GM12878 (cell line): ENCODE measurements at regions not wholly inside any gene's neighbourhood (a gene's known extent, or its start where the extent isn't known, plus 50 kb on each side); places are given as distances from the start of the nearest gene placed in this dataset.

ENCODE experiments used
- ATAC-seq: fragments of 200-7000 bp; cut with Tn5 transposase; 3 replicates; pipeline ENCODE4 v1.9.1; 2020; ENCODE audit warnings: mild to moderate bottlenecking, moderate library complexity
- BruUV-seq: library from RNA; stranded (reverse); fragments of 400-500 nt; replicated peaks from 2 replicates; lab custom pipeline; 2021; lab: Mats Ljungman, UMichigan
- CTCF ChIA-PET: fragments of 300-600 bp; sonication (Branson Sonifier 250); formaldehyde crosslinking; extraction: SDS; loops from one replicate; lab custom pipeline; 2021; ENCODE audit warnings: inconsistent platforms; lab: Yijun Ruan, JAX
- POLR2A ChIA-PET: fragments of 350-600 bp; formaldehyde crosslinking; extraction: SDS; loops from one replicate; lab custom pipeline; 2021; ENCODE audit warnings: inconsistent platforms; lab: Charles Lee
- RAD21 ChIA-PET: fragments of 300-600 bp; sonication (Branson Sonifier 250); formaldehyde crosslinking; loops from one replicate; lab custom pipeline; 2023; ENCODE audit warnings: antibody characterized with exemption; ENCODE audit not compliant: unreplicated experiment; lab: Charles Lee
- SMC1A ChIA-PET: fragments of 300-600 bp; sonication (Branson Sonifier 250); formaldehyde crosslinking; loops from one replicate; lab custom pipeline; 2023; ENCODE audit not compliant: unreplicated experiment, uncharacterized antibody; lab: Charles Lee
- DNase-seq: peaks from one replicate; pipeline ENCODE4 v3.0.0-alpha.2; 2011; ENCODE audit warnings: low read depth, low spot score
- FAIRE-seq: peaks from 3 replicates; lab custom pipeline; 2011; peaks lifted over from hg19 to GRCh38; lab: Jason Lieb, UNC
- H2AFZ ChIP-seq: 2 replicates; pipeline ENCODE4 v1.6.0; 2011; ENCODE audit warnings: low read depth, low read length, control low read depth; ENCODE audit not compliant: control insufficient read depth
- H3K27ac ChIP-seq: 2 replicates; pipeline ENCODE4 v1.5.1; 2011; ENCODE audit warnings: control low read depth; ENCODE audit not compliant: control insufficient read depth, insufficient read depth
- H3K27me3 ChIP-seq, 2 experiments: replicated peaks in 1 of 2; 2 replicates each; pipeline versions ENCODE4 v1.6.0 to v1.6.1; 2011; ENCODE audit warnings: low read length in 1 of 2; ENCODE audit not compliant: control insufficient read depth in 2 of 2, insufficient read depth in 2 of 2
- H3K36me3 ChIP-seq, 2 experiments: 2 replicates each; pipeline ENCODE4 v1.5.1; 2011; ENCODE audit warnings: low read length in 1 of 2; ENCODE audit not compliant: control insufficient read depth in 2 of 2, insufficient read depth in 2 of 2
- H3K4me1 ChIP-seq: 2 replicates; pipeline ENCODE4 v1.6.1; 2011; ENCODE audit warnings: mild to moderate bottlenecking, low read length, moderate library complexity, mixed read lengths; ENCODE audit not compliant: control insufficient read depth, insufficient read depth
- H3K4me2 ChIP-seq: 2 replicates; pipeline ENCODE4 v1.6.0; 2011; ENCODE audit warnings: control low read depth; ENCODE audit not compliant: control insufficient read depth, insufficient read depth
- H3K4me3 ChIP-seq: fragments of 200-600 bp; sonication (generic); 2 replicates; pipeline ENCODE4 v1.5.1; 2016
- H3K79me2 ChIP-seq: 2 replicates; pipeline ENCODE4 v1.6.0; 2011; ENCODE audit warnings: low read length; ENCODE audit not compliant: control insufficient read depth, insufficient read depth
- H3K9ac ChIP-seq: 2 replicates; pipeline ENCODE4 v1.8.0; 2011; ENCODE audit warnings: low read length, control low read depth, mixed read lengths; ENCODE audit not compliant: control insufficient read depth, insufficient read depth
- H3K9me3 ChIP-seq: replicated peaks from 3 replicates; pipeline ENCODE4 v1.5.1; 2011; ENCODE audit warnings: mild to moderate bottlenecking, low read length; ENCODE audit not compliant: control insufficient read depth, insufficient read depth
- H4K20me1 ChIP-seq: 2 replicates; pipeline ENCODE4 v1.6.0; 2011; ENCODE audit not compliant: control insufficient read depth, insufficient read depth
- BMI1 ChIP-seq: fragments of 450-650 bp; IDR thresholded peaks from 2 replicates; pipeline ENCODE4 v1.6.1; 2016; ENCODE audit warnings: mild to moderate bottlenecking, moderate library complexity, borderline replicate concordance
- BRCA1 ChIP-seq: IDR thresholded peaks from 2 replicates; pipeline ENCODE4 v1.6.1; 2011; ENCODE audit warnings: low read depth, low read length, improper control_type of control experiment
- CHD4 ChIP-seq: fragments of 200-600 bp; sonication (generic); IDR thresholded peaks from 2 replicates; pipeline ENCODE4 v1.6.1; 2016; ENCODE audit warnings: mild to moderate bottlenecking
- DPF2 ChIP-seq: fragments of 450-650 bp; IDR thresholded peaks from 2 replicates; pipeline ENCODE4 v1.6.1; 2017; ENCODE audit warnings: mild to moderate bottlenecking
- ESRRA ChIP-seq: IDR thresholded peaks from 2 replicates; pipeline ENCODE4 v1.6.1; 2012; ENCODE audit warnings: mild to moderate bottlenecking, low read length, improper control_type of control experiment
- FOXK2 ChIP-seq: fragments of 450-650 bp; IDR thresholded peaks from 2 replicates; pipeline ENCODE4 v1.6.1; 2017; ENCODE audit warnings: mild to moderate bottlenecking, moderate library complexity
- HDAC2 ChIP-seq: fragments of 200-600 bp; sonication (generic); IDR thresholded peaks from 2 replicates; pipeline ENCODE4 v1.6.1; 2017
- HDAC6 ChIP-seq: fragments of 200-600 bp; sonication (generic); IDR thresholded peaks from one replicate; pipeline ENCODE4 v1.8.0; 2017; ENCODE audit warnings: antibody characterized with exemption; ENCODE audit not compliant: unreplicated experiment
- IKZF2 ChIP-seq, 2 experiments: fragments of 450-650 bp; IDR thresholded peaks; 2 replicates each; pipeline ENCODE4 v1.6.1; 2017; ENCODE audit warnings: mild to moderate bottlenecking in 2 of 2, moderate library complexity in 2 of 2
- NBN ChIP-seq: fragments of 450-650 bp; IDR thresholded peaks from 2 replicates; pipeline ENCODE4 v1.6.1; 2016
- NR2C1 ChIP-seq: fragments of 450-650 bp; IDR thresholded peaks from 2 replicates; pipeline ENCODE4 v1.6.1; 2017; ENCODE audit warnings: antibody characterized with exemption, mild to moderate bottlenecking, moderate library complexity
- RAD51 ChIP-seq: fragments of 450-650 bp; IDR thresholded peaks from 2 replicates; pipeline ENCODE4 v1.6.1; 2016; ENCODE audit warnings: moderate library complexity, mild to moderate bottlenecking, inconsistent platforms
- SMARCA5 ChIP-seq: fragments of 450-650 bp; IDR thresholded peaks from 2 replicates; pipeline ENCODE4 v1.6.1; 2017; ENCODE audit warnings: mild to moderate bottlenecking
- SMC3 ChIP-seq: IDR thresholded peaks from 2 replicates; pipeline ENCODE4 v1.6.1; 2011; ENCODE audit warnings: low read length, improper control_type of control experiment, borderline replicate concordance
- SREBF2 ChIP-seq: IDR thresholded peaks from 2 replicates; pipeline ENCODE4 v1.6.1; 2012; ENCODE audit warnings: mild to moderate bottlenecking, low read length
- TARDBP ChIP-seq: IDR thresholded peaks from 2 replicates; pipeline ENCODE4 v1.6.1; 2016; ENCODE audit warnings: borderline replicate concordance
- TCF12 ChIP-seq: IDR thresholded peaks from 2 replicates; pipeline ENCODE4 v1.6.1; 2011; ENCODE audit warnings: low read depth, mild to moderate bottlenecking, low read length
- TCF7 ChIP-seq: IDR thresholded peaks from 2 replicates; pipeline ENCODE4 v1.6.1; 2014; ENCODE audit warnings: antibody characterized with exemption, borderline replicate concordance
- WRNIP1 ChIP-seq: IDR thresholded peaks from 2 replicates; pipeline ENCODE4 v1.6.1; 2011; ENCODE audit warnings: low read depth, low read length, improper control_type of control experiment, borderline replicate concordance
- YBX1 ChIP-seq: fragments of 450-650 bp; IDR thresholded peaks from 2 replicates; pipeline ENCODE4 v1.6.1; 2016; ENCODE audit warnings: antibody characterized with exemption
- ZBED1 ChIP-seq: IDR thresholded peaks from 2 replicates; pipeline ENCODE4 v1.6.1; 2016; ENCODE audit warnings: borderline replicate concordance
- ZZZ3 ChIP-seq: IDR thresholded peaks from 2 replicates; pipeline ENCODE4 v1.6.1; 2011; ENCODE audit warnings: low read depth; ENCODE audit not compliant: control insufficient read depth, insufficient read length
- WGBS: methylation state at CpG from one replicate; pipeline ENCODE4 v1.1.6; 2016; ENCODE audit warnings: low lambda C conversion rate; ENCODE audit not compliant: insufficient replicate concordance, insufficient coverage; ENCODE audit errors: missing lambda C conversion rate; 5-methylcytosine and 5-hydroxymethylcytosine counted together
- in situ Hi-C: fragments of 300-500 bp; cut with MboI; formaldehyde crosslinking; loops from 9 replicates; pipeline ENCODE4 v1.14.3; 2018; ENCODE audit warnings: mixed read lengths
- intact Hi-C: fragments of 100-400 bp; cut with micrococcal nuclease; formaldehyde crosslinking; loops from one replicate; pipeline ENCODE4 v1.14.2; 2022; ENCODE audit not compliant: unreplicated experiment
- TF ChIP-seq, protein P1 (sequence below): IDR thresholded peaks from 2 replicates; pipeline ENCODE4 v1.6.1; 2012; ENCODE audit warnings: low read length, inconsistent platforms
- TF ChIP-seq, protein P2 (sequence below): IDR thresholded peaks from 2 replicates; pipeline ENCODE4 v1.6.1; 2011; ENCODE audit warnings: borderline replicate concordance, low read depth, mild to moderate bottlenecking, moderate library complexity, mixed read lengths, low read length; ENCODE audit not compliant: insufficient read depth; ENCODE audit errors: extremely low read length
- TF ChIP-seq, protein P3 (sequence below): IDR thresholded peaks from 2 replicates; pipeline ENCODE4 v1.6.1; 2011; ENCODE audit warnings: borderline replicate concordance, low read depth, mild to moderate bottlenecking, moderate library complexity, low read length; ENCODE audit not compliant: insufficient read depth, poor library complexity, severe bottlenecking

DNA sequence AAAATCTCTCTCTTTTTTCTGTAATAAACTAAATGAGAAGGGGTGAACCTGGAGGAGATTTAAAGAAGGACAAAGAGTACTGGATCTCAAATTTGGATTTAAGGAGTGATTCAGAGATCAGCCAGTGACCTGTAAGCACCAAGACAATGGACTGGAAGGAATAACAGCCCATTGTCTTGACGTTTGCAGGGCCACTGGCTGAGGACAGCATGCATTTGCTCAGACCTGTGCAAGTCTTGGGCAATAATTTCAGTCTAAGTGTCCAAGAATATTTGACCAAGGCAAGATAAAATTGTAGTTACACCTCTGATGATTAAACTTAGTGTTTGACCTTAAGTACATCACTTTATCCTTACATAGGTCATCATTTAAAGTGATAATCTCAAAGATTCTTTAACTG is 55.8 kb upstream of the OSTN start (continued):
- TF ChIP-seq TCF7, result no peak
- TF ChIP-seq ESRRA, result no peak
- no peak for TF ChIP-seq BMI1
- TF ChIP-seq HDAC2, result no peak
- TF ChIP-seq BRCA1, result no peak
- TF ChIP-seq DPF2, result no peak
- no peak for TF ChIP-seq NBN
- no peak for TF ChIP-seq IKZF2 (IDR thresholded peaks at IDR 0.05)
- no peak for TF ChIP-seq NR2C1

DNA sequence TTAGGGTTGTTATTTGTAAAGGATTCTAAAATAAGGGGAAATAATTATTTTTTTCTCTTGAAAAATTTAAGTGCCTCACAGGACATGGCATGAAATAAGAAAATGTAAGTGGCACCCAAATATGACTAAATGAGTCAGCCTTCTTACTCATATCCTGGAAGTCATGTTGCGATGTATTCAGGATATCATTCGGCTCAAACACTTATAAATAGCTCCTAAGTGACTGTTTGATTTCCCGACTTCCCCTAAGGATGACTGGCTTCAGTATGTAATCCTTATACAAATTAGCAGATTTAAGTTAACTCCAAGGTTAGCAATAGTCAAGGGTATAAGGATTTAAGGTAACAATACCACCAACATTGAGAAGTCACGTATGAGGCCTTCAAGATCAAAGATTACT is 57.3 kb upstream of the OSTN start:
- no peaks in the 10 kb centered on the region for H4K20me1 ChIP-seq
- H3K4me2 ChIP-seq, result no peak overlapping the region
- intact Hi-C loops, result no loop called here
- no peak overlapping the region for H3K4me3 ChIP-seq
- H3K27me3 ChIP-seq, result no peaks in the 10 kb centered on the region; a peak in 1 of 4 replicates
- no peak overlapping the region for H2AFZ ChIP-seq
- no peaks in the 10 kb centered on the region for H3K36me3 ChIP-seq
- ChIA-PET CTCF (interaction anchor here (0.6 to 1.0 kb wide), 2 partner anchors 92 to 117 kb away, joined by 3 read pairs; no protein-coding TSS in a partner anchor), RAD21 (interaction anchor here (0.6 kb wide), 1 partner anchor 8 kb away, joined by 3 read pairs; no protein-coding TSS in a partner anchor), SMC1A (interaction anchor here (0.6 to 2.7 kb wide), 5 partner anchors 8 to 730 kb away, joined by 3 to 7 read pairs (median 3); no protein-coding TSS in a partner anchor), POLR2A (no interaction called here)
- H3K27ac ChIP-seq, result no peak overlapping the region
- ATAC-seq (no peak), FAIRE-seq (no peak), DNase-seq (no peak)
- in situ Hi-C loops, result loop anchor here (5.0 kb wide), 1 partner anchor 91 kb away; no protein-coding TSS in a partner anchor
- no TSS peak for BruUV-seq
- no peaks in the 10 kb centered on the region; the same call in 1 of the 3 replicates for H3K9me3 ChIP-seq
- WGBS, result 66% methylated on average over 4 of the region's 4 CpGs
- no peaks in the 10 kb centered on the region for H3K79me2 ChIP-seq
- no peak overlapping the region for H3K9ac ChIP-seq
- peaks cover 24% of the 10 kb centered on the region for H3K4me1 ChIP-seq
- TF ChIP-seq TARDBP (no peak), WRNIP1 (no peak), RAD51 (no peak), SREBF2 (no peak), HDAC6 (no peak), SMC3 (no peak), YBX1 (no peak), ZZZ3 (no peak), NBN (no peak), ZBED1 (no peak), TCF12 (no peak), CHD4 (no peak), FOXK2 (no peak), SMARCA5 (no peak)
- TF ChIP-seq, protein P1, sequence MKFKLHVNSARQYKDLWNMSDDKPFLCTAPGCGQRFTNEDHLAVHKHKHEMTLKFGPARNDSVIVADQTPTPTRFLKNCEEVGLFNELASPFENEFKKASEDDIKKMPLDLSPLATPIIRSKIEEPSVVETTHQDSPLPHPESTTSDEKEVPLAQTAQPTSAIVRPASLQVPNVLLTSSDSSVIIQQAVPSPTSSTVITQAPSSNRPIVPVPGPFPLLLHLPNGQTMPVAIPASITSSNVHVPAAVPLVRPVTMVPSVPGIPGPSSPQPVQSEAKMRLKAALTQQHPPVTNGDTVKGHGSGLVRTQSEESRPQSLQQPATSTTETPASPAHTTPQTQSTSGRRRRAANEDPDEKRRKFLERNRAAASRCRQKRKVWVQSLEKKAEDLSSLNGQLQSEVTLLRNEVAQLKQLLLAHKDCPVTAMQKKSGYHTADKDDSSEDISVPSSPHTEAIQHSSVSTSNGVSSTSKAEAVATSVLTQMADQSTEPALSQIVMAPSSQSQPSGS, result no peak
- TF ChIP-seq, protein P2, sequence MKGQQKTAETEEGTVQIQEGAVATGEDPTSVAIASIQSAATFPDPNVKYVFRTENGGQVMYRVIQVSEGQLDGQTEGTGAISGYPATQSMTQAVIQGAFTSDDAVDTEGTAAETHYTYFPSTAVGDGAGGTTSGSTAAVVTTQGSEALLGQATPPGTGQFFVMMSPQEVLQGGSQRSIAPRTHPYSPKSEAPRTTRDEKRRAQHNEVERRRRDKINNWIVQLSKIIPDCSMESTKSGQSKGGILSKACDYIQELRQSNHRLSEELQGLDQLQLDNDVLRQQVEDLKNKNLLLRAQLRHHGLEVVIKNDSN, result no peak
- TF ChIP-seq, protein P3, sequence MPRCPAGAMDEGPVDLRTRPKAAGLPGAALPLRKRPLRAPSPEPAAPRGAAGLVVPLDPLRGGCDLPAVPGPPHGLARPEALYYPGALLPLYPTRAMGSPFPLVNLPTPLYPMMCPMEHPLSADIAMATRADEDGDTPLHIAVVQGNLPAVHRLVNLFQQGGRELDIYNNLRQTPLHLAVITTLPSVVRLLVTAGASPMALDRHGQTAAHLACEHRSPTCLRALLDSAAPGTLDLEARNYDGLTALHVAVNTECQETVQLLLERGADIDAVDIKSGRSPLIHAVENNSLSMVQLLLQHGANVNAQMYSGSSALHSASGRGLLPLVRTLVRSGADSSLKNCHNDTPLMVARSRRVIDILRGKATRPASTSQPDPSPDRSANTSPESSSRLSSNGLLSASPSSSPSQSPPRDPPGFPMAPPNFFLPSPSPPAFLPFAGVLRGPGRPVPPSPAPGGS, result no peak
